PFSK-1 (cell line): ENCODE measurements at regions not wholly inside any gene's neighbourhood (a gene's known extent, or its start where the extent isn't known, plus 50 kb on each side); places are given as distances from the start of the nearest gene placed in this dataset.

Source experiments
- POLR2AphosphoS5 ChIP-seq: IDR thresholded peaks from 2 replicates; pipeline ENCODE4 v1.6.1; 2012; ENCODE audit warnings: low read depth, mild to moderate bottlenecking, control low read depth, low read length, moderate library complexity
- SIN3A ChIP-seq: IDR thresholded peaks from 2 replicates; pipeline ENCODE4 v1.6.1; 2012; ENCODE audit warnings: mild to moderate bottlenecking, low read length, moderate library complexity, borderline replicate concordance; ENCODE audit not compliant: insufficient read depth
- TAF1 ChIP-seq: IDR thresholded peaks from 2 replicates; pipeline ENCODE4 v1.6.1; 2012; ENCODE audit warnings: low read length, control low read depth, borderline replicate concordance; ENCODE audit not compliant: insufficient read depth

DNA sequence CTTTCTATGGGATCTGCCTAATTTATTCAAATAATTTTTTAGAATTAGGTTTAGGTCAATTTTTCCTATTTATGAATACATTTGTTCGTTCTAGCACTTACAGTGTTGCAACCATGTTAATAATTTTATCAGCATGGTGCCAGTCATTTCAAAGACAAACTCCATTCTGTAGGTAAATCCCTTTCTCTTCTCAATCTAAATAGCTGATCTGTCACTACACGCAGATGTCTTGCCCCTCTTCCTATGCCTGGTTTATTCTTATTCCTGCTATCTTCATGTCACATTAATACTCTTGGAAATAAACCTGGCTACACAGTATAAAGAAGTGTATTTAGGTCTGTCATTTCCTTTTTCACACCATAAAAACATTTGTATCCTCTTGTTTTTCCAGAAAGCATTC lies 1172.4 kb downstream of the BRINP3 start:
- no peak for TF ChIP-seq POLR2AphosphoS5
- no peak for TF ChIP-seq SIN3A
- no peak for TF ChIP-seq TAF1
